NCI-H2171 (cell line): ENCODE measurements at regions not wholly inside any gene's neighbourhood (a gene's known extent, or its start where the extent isn't known, plus 50 kb on each side); places are given as distances from the start of the nearest gene placed in this dataset.
"Not testable (repeated sequence)": the region's sequence is repeated elsewhere in the genome, so short reads cannot be mapped to it uniquely, and the experiment has no call there.

Source experiments
- DNase-seq: peaks from one replicate; lab custom pipeline; 2025; lab: John Stamatoyannopoulos, UW

GRCh38 chr4:79266136-79266535, 59.7 kb downstream of the NAA11 start:
- no peak for DNase-seq

- no peak for DNase-seq
Observed at GRCh38 chr4:79259242-79259641, 66.6 kb downstream of the NAA11 start.

GRCh38 chr4:79258614-79259176, 67.2 kb downstream of the NAA11 start:
- DNase-seq = no peak

- no peak for DNase-seq
Observed at GRCh38 chr4:79257953-79258613, 67.8 kb downstream of the NAA11 start.

GRCh38 chr4:79255793-79256192, 70.1 kb downstream of the NAA11 start:
- no peak for DNase-seq

- DNase-seq = no peak
Observed at GRCh38 chr4:79253924-79254323, 71.9 kb downstream of the NAA11 start.

GRCh38 chr4:79253168-79253567, 72.7 kb downstream of the NAA11 start:
- DNase-seq = no peak

GRCh38 chr4:79250887-79251286, 75.0 kb downstream of the NAA11 start:
- no peak for DNase-seq

GRCh38 chr4:79249881-79250503, 75.9 kb downstream of the NAA11 start:
- DNase-seq = no peak

GRCh38 chr4:79248610-79249009, 77.3 kb downstream of the NAA11 start:
- no peak for DNase-seq

- no peak for DNase-seq
Observed at GRCh38 chr4:79247695-79248394, 78.0 kb downstream of the NAA11 start.

- DNase-seq = not testable (repeated sequence)
Observed at GRCh38 chr4:79245200-79245940, 80.5 kb downstream of the NAA11 start.

- no peak for DNase-seq
Observed at GRCh38 chr4:79241846-79242245, 84.0 kb downstream of the NAA11 start.

- DNase-seq = peak; percentile 11
Observed at GRCh38 chr4:79237851-79238250, 88.0 kb downstream of the NAA11 start.

- no peak for DNase-seq
Observed at GRCh38 chr4:79236785-79237184, 89.1 kb downstream of the NAA11 start.

GRCh38 chr4:79235095-79235494, 90.8 kb downstream of the NAA11 start:
- DNase-seq = peak; percentile 78

GRCh38 chr4:79233820-79234219, 92.0 kb downstream of the NAA11 start:
- no peak for DNase-seq

- no peak for DNase-seq
Observed at GRCh38 chr4:79232540-79232939, 93.3 kb downstream of the NAA11 start.

GRCh38 chr4:79227860-79228259, 98.0 kb downstream of the NAA11 start:
- DNase-seq = no peak

- DNase-seq = no peak
Observed at GRCh38 chr4:79225360-79225759, 100.5 kb downstream of the NAA11 start.

GRCh38 chr4:79224777-79225104, 101.1 kb downstream of the NAA11 start:
- no peak for DNase-seq

- no peak for DNase-seq
Observed at GRCh38 chr4:79223993-79224776, 101.7 kb downstream of the NAA11 start.
